ENCODE measurements at regions not wholly inside any gene's neighbourhood (a gene's known extent, or its start where the extent isn't known, plus 50 kb on each side); places are given as distances from the start of the nearest gene placed in this dataset.

DNA sequence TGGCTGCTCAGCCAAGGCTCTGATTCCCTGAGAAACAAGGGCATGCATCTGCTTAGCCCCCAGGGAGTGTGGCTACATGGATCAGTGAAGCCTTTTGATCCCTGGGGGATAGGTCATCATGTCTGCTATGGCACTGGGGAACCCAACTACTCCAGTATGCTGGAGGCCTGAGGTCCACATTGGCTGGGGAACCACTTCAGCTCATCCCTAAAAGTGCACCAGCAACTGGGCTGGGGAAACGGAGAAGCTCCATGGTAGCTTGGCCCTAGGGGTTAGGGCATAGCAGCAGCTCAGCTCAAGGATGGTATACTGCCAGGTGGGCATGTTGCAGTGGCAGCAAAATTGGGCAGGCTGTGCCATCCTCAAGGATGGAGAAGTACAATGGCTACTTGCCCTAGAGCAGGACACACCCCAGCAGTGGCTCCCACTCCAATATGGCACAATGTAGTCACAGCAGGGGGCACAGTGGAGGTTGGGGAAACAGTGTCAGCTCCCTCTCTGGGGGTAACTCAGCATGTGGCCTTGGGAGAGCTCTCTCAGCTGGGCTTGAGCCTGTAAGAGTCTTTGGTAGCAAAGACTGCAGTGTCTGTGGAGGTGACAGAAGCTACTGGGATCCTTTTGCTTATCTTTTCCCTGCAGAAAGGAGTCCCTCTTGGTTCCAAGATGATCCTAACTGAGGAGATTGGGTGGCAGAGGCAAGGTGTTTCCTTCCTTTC is 111.5 kb upstream of the FSTL4 start:
- Histone ChIP-seq H3K4me3 (ENCODE audit: extremely low read depth in 1 of 4, insufficient read depth in 2 of 4, low read depth in 3 of 4, low read length in 4 of 4) (no peak overlapping the region), H2BK12ac (ENCODE audit: low read depth, low read length) (no peak overlapping the region), H3K4me2 (ENCODE audit: insufficient read depth in 1 of 2, low read depth in 2 of 2, low read length in 2 of 2) (no peak overlapping the region), H3K9me3 (ENCODE audit: insufficient read depth in 2 of 2, low read depth in 1 of 2, low read length in 1 of 2) (peaks cover 2 to 7% of the 10 kb centered on the region in 2 experiments; a peak in 3 of 4 replicates), H4K8ac (ENCODE audit: extremely low read depth, insufficient read depth, low read length) (no peak overlapping the region), H4K5ac (ENCODE audit: insufficient read length, low read depth, low read length) (no peak overlapping the region), H4K20me1 (replicated peaks in 1 of 2; ENCODE audit: control insufficient read depth in 1 of 2, insufficient read depth in 2 of 2, low read length in 2 of 2) (no peaks in the 10 kb centered on the region), H3K27me3 (replicated peaks in 1 of 4; ENCODE audit: control insufficient read depth in 3 of 4, extremely low read depth in 1 of 4, insufficient read depth in 3 of 4, low read length in 3 of 4) (no peaks in the 10 kb centered on the region), H2BK120ac (replicated peaks; ENCODE audit: low read depth, low read length) (no peak overlapping the region), H3K23ac (ENCODE audit: insufficient read length) (no peak overlapping the region), H2AFZ (ENCODE audit: low read length) (no peak overlapping the region), H3K56ac (replicated peaks; ENCODE audit: insufficient read length, low read depth, low read length) (no peak overlapping the region), H3K14ac (ENCODE audit: insufficient read length) (no peak overlapping the region), H3K79me1 (ENCODE audit: low read depth, low read length) (no peaks in the 10 kb centered on the region), H2BK15ac (ENCODE audit: low read length) (no peak overlapping the region), H3K27ac (ENCODE audit: low read depth, low read length) (no peak overlapping the region), H3K79me2 (ENCODE audit: control insufficient read depth in 1 of 2, insufficient read depth in 2 of 2, low read length in 2 of 2) (no peaks in the 10 kb centered on the region), H3K9ac (replicated peaks in 1 of 4; ENCODE audit: extremely low read depth in 1 of 4, low read depth in 3 of 4, low read length in 3 of 4) (no peak overlapping the region), H4K91ac (replicated peaks; ENCODE audit: insufficient read length, low read length) (no peak overlapping the region), H3K23me2 (ENCODE audit: low read depth, low read length) (no peaks in the 10 kb centered on the region), H2BK20ac (ENCODE audit: low read length) (no peak overlapping the region), H2AK5ac (ENCODE audit: low read depth, low read length) (no peak overlapping the region), H3K36me3 (ENCODE audit: control insufficient read depth in 2 of 4, insufficient read depth in 4 of 4, low read length in 3 of 4) (no peaks in the 10 kb centered on the region), H2BK5ac (ENCODE audit: low read depth, low read length) (no peak overlapping the region), H3K18ac (ENCODE audit: extremely low read depth, low read length) (no peak overlapping the region), H3K4ac (replicated peaks; ENCODE audit: insufficient read length, low read depth, low read length) (no peak overlapping the region), H3K4me1 (replicated peaks in 1 of 4; ENCODE audit: control insufficient read depth in 3 of 4, insufficient read depth in 4 of 4, low read length in 3 of 4) (no peaks in the 10 kb centered on the region)
- ChIA-PET CTCF (ENCODE audit: partially characterized antibody) (interaction anchor here (1.2 kb wide), 1 partner anchor 31 kb away, joined by 4 read pairs; no protein-coding TSS in a partner anchor), POLR2A (ENCODE audit: partially characterized antibody) (no interaction called here)
- 28% methylated on average over 1 of the region's 1 CpG; no CpG with 5 or more reads in 1 of the 2 experiments for WGBS, 2 experiments (ENCODE audit: extremely low coverage in 1 of 2, insufficient coverage in 1 of 2, insufficient read length in 1 of 2, insufficient replicate concordance in 2 of 2, low coverage in 1 of 2, low lambda C conversion rate in 2 of 2, missing lambda C conversion rate in 1 of 2)
- DNase-seq (ENCODE audit: low read depth in 1 of 2, low spot score in 2 of 2) (no peak), FAIRE-seq (no peak)
- TF ChIP-seq TAF7 (optimal IDR thresholded peaks at IDR 0.05; ENCODE audit: borderline replicate concordance, low read depth, low read length): no peak
- no peak for TF ChIP-seq TBP (IDR thresholded peaks at IDR 0.05; ENCODE audit: low read depth, low read length)
- TF ChIP-seq SP4 (IDR thresholded peaks at IDR 0.05; ENCODE audit: low read length): no peak
- TF ChIP-seq RFX5 (IDR thresholded peaks at IDR 0.05; ENCODE audit: borderline replicate concordance, low read depth, low read length): no peak
- TF ChIP-seq RAD21 (IDR thresholded peaks at IDR 0.05 in 1 of 2, conservative IDR thresholded peaks at IDR 0.05 in 1 of 2; ENCODE audit: low read depth in 2 of 2, low read length in 2 of 2): no peak
- TF ChIP-seq HDAC6 (IDR thresholded peaks at IDR 0.05; ENCODE audit: low read depth, low read length): no peak
- TF ChIP-seq BRCA1 (IDR thresholded peaks at IDR 0.05; ENCODE audit: low read depth, low read length): no peak
- TF ChIP-seq USF2 (IDR thresholded peaks at IDR 0.05; ENCODE audit: low read length): no peak
- TF ChIP-seq BCL11A (IDR thresholded peaks at IDR 0.05; ENCODE audit: low read depth in 2 of 2, low read length in 2 of 2): no peak
- TF ChIP-seq EZH2 (IDR thresholded peaks at IDR 0.05; ENCODE audit: low read depth, low read length, severe bottlenecking): no peak
- TF ChIP-seq FOSL1 (IDR thresholded peaks at IDR 0.05; ENCODE audit: insufficient read depth, low read depth, low read length): no peak
- TF ChIP-seq KDM1A (IDR thresholded peaks at IDR 0.05; ENCODE audit: borderline replicate concordance, low read length): no peak
